ENCODE measurements at regions not wholly inside any gene's neighbourhood (a gene's known extent, or its start where the extent isn't known, plus 50 kb on each side); places are given as distances from the start of the nearest gene placed in this dataset.

DNA sequence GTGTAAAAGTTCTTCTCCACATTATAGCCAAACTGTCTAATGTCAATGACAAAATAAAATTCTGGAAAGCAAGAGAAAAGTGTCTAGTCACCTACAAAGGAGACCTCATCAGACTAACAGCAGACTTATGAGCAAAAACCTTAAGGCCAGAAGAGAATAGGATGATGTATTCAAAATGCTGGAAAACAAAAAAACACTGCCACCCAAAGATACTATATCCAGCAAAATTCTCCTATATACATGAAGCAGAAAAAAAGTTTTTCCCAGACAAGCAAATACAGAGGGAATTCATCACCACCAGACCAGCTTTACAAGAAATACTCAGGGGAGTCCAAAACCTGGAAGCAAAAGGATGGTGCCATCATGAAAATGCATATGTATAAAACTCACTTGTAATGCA, 755.6 kb upstream of the CITED2 start:
- TF ChIP-seq EZH2 (IDR thresholded peaks at IDR 0.05; ENCODE audit: borderline replicate concordance) (no peak), EZH2phosphoT487 (IDR thresholded peaks at IDR 0.05; ENCODE audit: low read depth, severe bottlenecking, unreplicated experiment) (no peak)
- TF ChIP-seq, protein P1, sequence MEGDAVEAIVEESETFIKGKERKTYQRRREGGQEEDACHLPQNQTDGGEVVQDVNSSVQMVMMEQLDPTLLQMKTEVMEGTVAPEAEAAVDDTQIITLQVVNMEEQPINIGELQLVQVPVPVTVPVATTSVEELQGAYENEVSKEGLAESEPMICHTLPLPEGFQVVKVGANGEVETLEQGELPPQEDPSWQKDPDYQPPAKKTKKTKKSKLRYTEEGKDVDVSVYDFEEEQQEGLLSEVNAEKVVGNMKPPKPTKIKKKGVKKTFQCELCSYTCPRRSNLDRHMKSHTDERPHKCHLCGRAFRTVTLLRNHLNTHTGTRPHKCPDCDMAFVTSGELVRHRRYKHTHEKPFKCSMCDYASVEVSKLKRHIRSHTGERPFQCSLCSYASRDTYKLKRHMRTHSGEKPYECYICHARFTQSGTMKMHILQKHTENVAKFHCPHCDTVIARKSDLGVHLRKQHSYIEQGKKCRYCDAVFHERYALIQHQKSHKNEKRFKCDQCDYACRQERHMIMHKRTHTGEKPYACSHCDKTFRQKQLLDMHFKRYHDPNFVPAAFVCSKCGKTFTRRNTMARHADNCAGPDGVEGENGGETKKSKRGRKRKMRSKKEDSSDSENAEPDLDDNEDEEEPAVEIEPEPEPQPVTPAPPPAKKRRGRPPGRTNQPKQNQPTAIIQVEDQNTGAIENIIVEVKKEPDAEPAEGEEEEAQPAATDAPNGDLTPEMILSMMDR (IDR thresholded peaks at IDR 0.05; ENCODE audit: poor library complexity): no peak

Data from hepatocyte (in vitro differentiated cells).